Hepatocyte (in vitro differentiated cells): ENCODE measurements at regions not wholly inside any gene's neighbourhood (a gene's known extent, or its start where the extent isn't known, plus 50 kb on each side); places are given as distances from the start of the nearest gene placed in this dataset.

ENCODE experiments used
- DNase-seq: peaks from one replicate; pipeline ENCODE4 v3.0.0-alpha.2; 2016; ENCODE audit warnings: low spot score
- H2AFZ ChIP-seq: fragments of 200-600 bp; sonication (generic); 2 replicates; pipeline ENCODE4 v1.6.0; 2016; ENCODE audit warnings: antibody characterized with exemption, mild to moderate bottlenecking
- H3K27ac ChIP-seq: fragments of 200-600 bp; sonication (generic); 2 replicates; pipeline ENCODE4 v1.5.1; 2016; ENCODE audit warnings: mild to moderate bottlenecking
- H3K27me3 ChIP-seq: fragments of 200-600 bp; sonication (generic); 2 replicates; pipeline ENCODE4 v1.6.1; 2016
- H3K36me3 ChIP-seq: fragments of 200-600 bp; sonication (generic); replicated peaks from 2 replicates; pipeline ENCODE4 v1.5.1; 2016; ENCODE audit warnings: low read depth; ENCODE audit not compliant: insufficient read depth
- H3K4me1 ChIP-seq: fragments of 200-600 bp; sonication (generic); 2 replicates; pipeline ENCODE4 v1.5.1; 2016; ENCODE audit warnings: mild to moderate bottlenecking, moderate library complexity; ENCODE audit not compliant: insufficient read depth
- H3K4me2 ChIP-seq: fragments of 200-600 bp; sonication (generic); 2 replicates; pipeline ENCODE4 v1.6.0; 2016
- H3K4me3 ChIP-seq: fragments of 200-600 bp; sonication (generic); 2 replicates; pipeline ENCODE4 v1.5.1; 2016; ENCODE audit warnings: mild to moderate bottlenecking
- H3K79me2 ChIP-seq: fragments of 200-600 bp; sonication (generic); 2 replicates; pipeline ENCODE4 v1.6.0; 2017; ENCODE audit warnings: mild to moderate bottlenecking
- H3K9me2 ChIP-seq: fragments of 200-600 bp; sonication (generic); replicated peaks from 2 replicates; pipeline ENCODE4 v1.6.0; 2017; ENCODE audit warnings: mild to moderate bottlenecking; ENCODE audit not compliant: insufficient read depth
- H3K9me3 ChIP-seq: fragments of 200-600 bp; sonication (generic); 2 replicates; pipeline ENCODE4 v1.5.1; 2016; ENCODE audit warnings: low read depth, mild to moderate bottlenecking
- H4K20me1 ChIP-seq: fragments of 200-600 bp; sonication (generic); 2 replicates; pipeline ENCODE4 v1.6.0; 2016; ENCODE audit warnings: mild to moderate bottlenecking; ENCODE audit not compliant: insufficient read depth, poor library complexity, severe bottlenecking
- EZH2 ChIP-seq: fragments of 200-600 bp; sonication (generic); IDR thresholded peaks from 2 replicates; pipeline ENCODE4 v1.6.1; 2016; ENCODE audit warnings: antibody characterized with exemption, mild to moderate bottlenecking, borderline replicate concordance
- EZH2phosphoT487 ChIP-seq: fragments of 200-600 bp; sonication (generic); IDR thresholded peaks from one replicate; pipeline ENCODE4 v1.6.1; 2018; ENCODE audit warnings: antibody characterized with exemption, mild to moderate bottlenecking, low read depth, moderate library complexity; ENCODE audit not compliant: unreplicated experiment, severe bottlenecking
- WGBS: methylation state at CpG from one replicate; pipeline ENCODE4 v1.1.6; 2016; ENCODE audit warnings: low lambda C conversion rate; ENCODE audit errors: missing lambda C conversion rate; 5-methylcytosine and 5-hydroxymethylcytosine counted together
- TF ChIP-seq, protein P1 (sequence below): fragments of 200-600 bp; sonication (generic); IDR thresholded peaks from 2 replicates; pipeline ENCODE4 v1.5.1; 2016; ENCODE audit warnings: antibody characterized with exemption, mild to moderate bottlenecking; ENCODE audit not compliant: poor library complexity

DNA sequence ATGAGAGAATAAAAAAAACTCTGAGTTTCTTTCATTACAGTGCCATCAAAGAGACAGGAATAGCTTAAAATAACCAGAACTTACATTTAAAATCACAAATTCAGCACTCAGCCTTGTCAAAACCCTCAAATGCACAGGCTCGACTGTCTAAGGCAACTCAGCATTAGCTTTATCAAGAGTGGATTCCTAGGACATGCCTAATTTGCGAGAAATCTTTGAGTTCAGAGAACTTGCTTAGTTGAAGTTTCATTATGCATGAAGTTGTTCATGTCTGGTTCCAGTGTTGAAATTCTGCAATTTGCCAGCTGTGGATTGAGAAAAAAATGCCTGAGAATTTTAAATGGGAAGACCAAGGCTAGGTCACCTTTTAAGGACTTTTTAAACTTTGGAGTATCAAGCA lies 151.1 kb downstream of the LRRC70 start:
- WGBS: 70% methylated on average over 2 of the region's 2 CpGs
- H3K4me2 ChIP-seq: no peak overlapping the region
- no peak overlapping the region for H3K4me3 ChIP-seq
- DNase-seq: no peak
- TF ChIP-seq, protein P1, sequence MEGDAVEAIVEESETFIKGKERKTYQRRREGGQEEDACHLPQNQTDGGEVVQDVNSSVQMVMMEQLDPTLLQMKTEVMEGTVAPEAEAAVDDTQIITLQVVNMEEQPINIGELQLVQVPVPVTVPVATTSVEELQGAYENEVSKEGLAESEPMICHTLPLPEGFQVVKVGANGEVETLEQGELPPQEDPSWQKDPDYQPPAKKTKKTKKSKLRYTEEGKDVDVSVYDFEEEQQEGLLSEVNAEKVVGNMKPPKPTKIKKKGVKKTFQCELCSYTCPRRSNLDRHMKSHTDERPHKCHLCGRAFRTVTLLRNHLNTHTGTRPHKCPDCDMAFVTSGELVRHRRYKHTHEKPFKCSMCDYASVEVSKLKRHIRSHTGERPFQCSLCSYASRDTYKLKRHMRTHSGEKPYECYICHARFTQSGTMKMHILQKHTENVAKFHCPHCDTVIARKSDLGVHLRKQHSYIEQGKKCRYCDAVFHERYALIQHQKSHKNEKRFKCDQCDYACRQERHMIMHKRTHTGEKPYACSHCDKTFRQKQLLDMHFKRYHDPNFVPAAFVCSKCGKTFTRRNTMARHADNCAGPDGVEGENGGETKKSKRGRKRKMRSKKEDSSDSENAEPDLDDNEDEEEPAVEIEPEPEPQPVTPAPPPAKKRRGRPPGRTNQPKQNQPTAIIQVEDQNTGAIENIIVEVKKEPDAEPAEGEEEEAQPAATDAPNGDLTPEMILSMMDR: no peak
- TF ChIP-seq EZH2 (no peak), EZH2phosphoT487 (no peak)
- no peak overlapping the region for H2AFZ ChIP-seq
- H3K9me3 ChIP-seq: no peaks in the 10 kb centered on the region
- H3K27me3 ChIP-seq: no peaks in the 10 kb centered on the region
- no peaks in the 10 kb centered on the region for H3K4me1 ChIP-seq
- no peaks in the 10 kb centered on the region for H3K36me3 ChIP-seq
- no peak overlapping the region for H3K27ac ChIP-seq
- H3K79me2 ChIP-seq: no peaks in the 10 kb centered on the region
- H3K9me2 ChIP-seq: no peaks in the 10 kb centered on the region
- no peaks in the 10 kb centered on the region for H4K20me1 ChIP-seq

DNA sequence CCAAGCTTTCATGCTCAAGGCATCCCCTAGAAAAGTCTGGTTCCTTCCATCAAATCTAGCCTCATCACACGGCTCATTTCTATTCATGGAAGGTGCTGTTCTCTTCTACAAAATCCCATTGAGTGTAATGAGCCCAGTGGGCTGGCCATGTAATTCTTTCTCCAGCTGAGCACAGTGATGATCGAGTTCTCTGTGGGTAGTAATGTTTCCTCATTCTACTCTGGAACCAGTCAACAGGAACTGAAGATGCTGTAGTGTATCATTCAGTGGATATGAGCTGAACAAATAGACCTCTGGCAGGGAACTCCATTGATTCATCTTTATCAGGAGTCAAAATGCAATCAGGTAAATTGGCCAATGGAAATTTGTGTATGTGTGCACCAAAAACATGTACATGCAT lies 149.2 kb downstream of the LRRC70 start:
- H3K9me2 ChIP-seq: no peaks in the 10 kb centered on the region
- H3K4me3 ChIP-seq: no peak overlapping the region
- DNase-seq: no peak
- no peak overlapping the region for H2AFZ ChIP-seq
- 88% methylated on average over 2 of the region's 2 CpGs for WGBS
- no peak overlapping the region for H3K4me2 ChIP-seq
- H3K4me1 ChIP-seq: no peaks in the 10 kb centered on the region
- H4K20me1 ChIP-seq: no peaks in the 10 kb centered on the region
- H3K27me3 ChIP-seq: no peaks in the 10 kb centered on the region
- TF ChIP-seq EZH2 (no peak), EZH2phosphoT487 (no peak)
- TF ChIP-seq, protein P1: no peak
- no peaks in the 10 kb centered on the region for H3K36me3 ChIP-seq
- no peaks in the 10 kb centered on the region for H3K9me3 ChIP-seq
- H3K79me2 ChIP-seq: no peaks in the 10 kb centered on the region
- H3K27ac ChIP-seq: no peak overlapping the region

DNA sequence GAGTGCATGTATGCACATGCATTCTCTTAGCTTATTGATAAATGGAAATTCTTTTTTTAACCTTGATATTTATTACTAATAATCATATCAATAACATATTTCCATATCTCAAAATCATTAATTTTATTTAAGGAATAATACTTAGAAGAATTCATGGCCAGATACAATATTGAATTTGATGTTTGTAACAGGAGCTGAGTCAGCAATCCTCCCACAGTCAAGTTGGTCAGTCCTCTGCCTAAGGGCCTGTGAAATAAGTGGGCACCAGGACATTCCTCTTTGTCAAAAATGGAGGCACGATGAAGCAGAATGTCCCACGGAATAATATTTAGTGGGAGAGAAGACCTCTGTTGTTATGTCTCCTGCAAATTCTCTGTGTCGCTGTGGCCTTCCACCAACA lies 148.6 kb downstream of the LRRC70 start:
- DNase-seq: no peak
- no peak overlapping the region for H2AFZ ChIP-seq
- no peaks in the 10 kb centered on the region for H3K9me2 ChIP-seq
- no peaks in the 10 kb centered on the region for H3K9me3 ChIP-seq
- H3K27me3 ChIP-seq: no peaks in the 10 kb centered on the region
- TF ChIP-seq EZH2phosphoT487: no peak
- no peak for TF ChIP-seq EZH2
- TF ChIP-seq, protein P1: no peak
- no peak overlapping the region for H3K4me3 ChIP-seq
- H4K20me1 ChIP-seq: no peaks in the 10 kb centered on the region
- H3K36me3 ChIP-seq: no peaks in the 10 kb centered on the region
- H3K4me2 ChIP-seq: no peak overlapping the region
- H3K27ac ChIP-seq: no peak overlapping the region
- WGBS: 92% methylated on average over 3 of the region's 3 CpGs
- no peaks in the 10 kb centered on the region for H3K4me1 ChIP-seq
- no peaks in the 10 kb centered on the region for H3K79me2 ChIP-seq

DNA sequence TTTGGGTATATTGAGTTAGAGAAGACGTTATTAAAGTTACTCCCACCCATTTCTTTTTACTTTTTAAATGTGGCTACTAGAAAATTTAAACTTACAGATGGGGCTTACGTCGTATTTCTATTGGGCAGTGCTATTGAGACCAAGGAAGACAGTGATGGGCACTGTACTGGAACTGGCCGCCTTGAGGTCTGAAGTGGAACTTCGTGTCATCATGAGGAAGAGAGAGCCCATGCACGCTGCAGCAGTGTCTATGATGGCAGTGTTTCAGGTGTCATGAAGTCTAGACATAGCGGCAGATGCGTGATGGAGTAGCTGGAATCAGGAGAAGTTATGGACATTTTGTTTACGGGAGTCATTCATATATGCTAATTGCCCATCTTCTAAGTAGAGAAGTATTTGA lies 143.7 kb downstream of the LRRC70 start:
- Histone ChIP-seq H4K20me1 (no peaks in the 10 kb centered on the region), H2AFZ (no peak overlapping the region), H3K79me2 (no peaks in the 10 kb centered on the region), H3K4me1 (peaks cover 1% of the 10 kb centered on the region), H3K4me2 (no peak overlapping the region), H3K9me2 (no peaks in the 10 kb centered on the region), H3K4me3 (no peak overlapping the region), H3K36me3 (no peaks in the 10 kb centered on the region), H3K27me3 (no peaks in the 10 kb centered on the region), H3K9me3 (no peaks in the 10 kb centered on the region), H3K27ac (no peak overlapping the region)
- TF ChIP-seq EZH2phosphoT487 (no peak), EZH2 (no peak)
- TF ChIP-seq, protein P1: no peak
- 74% methylated on average over 9 of the region's 9 CpGs for WGBS
- no peak for DNase-seq
